H1 (cell line): ENCODE measurements at regions not wholly inside any gene's neighbourhood (a gene's known extent, or its start where the extent isn't known, plus 50 kb on each side); places are given as distances from the start of the nearest gene placed in this dataset.

Source experiments
- CEBPB ChIP-seq: IDR thresholded peaks from 2 replicates; pipeline ENCODE4 v1.6.1; 2012; ENCODE audit warnings: low read depth, low read length
- CHD7 ChIP-seq: fragments of 300-600 bp; sonication (generic); IDR thresholded peaks from 2 replicates; pipeline ENCODE4 v1.7.1; 2012; ENCODE audit warnings: low read length, moderate library complexity, mild to moderate bottlenecking, inconsistent platforms; ENCODE audit not compliant: insufficient replicate concordance
- CTBP2 ChIP-seq: IDR thresholded peaks from 2 replicates; pipeline ENCODE4 v1.7.0; 2011; ENCODE audit warnings: borderline replicate concordance, mild to moderate bottlenecking, moderate library complexity, mixed read lengths, low read length; ENCODE audit not compliant: insufficient read depth, insufficient read length
- RAD21 ChIP-seq, 2 experiments: IDR thresholded peaks in 1 of 2; conservative IDR thresholded peaks in 1 of 2; 2 replicates each; pipeline ENCODE4 v1.6.1; 2011; ENCODE audit warnings: low read depth in 2 of 2, low read length in 2 of 2, improper control_type of control experiment in 1 of 2, inconsistent platforms in 1 of 2, mild to moderate bottlenecking in 1 of 2, moderate library complexity in 1 of 2
- TBP ChIP-seq: IDR thresholded peaks from 2 replicates; pipeline ENCODE4 v1.6.1; 2011; ENCODE audit warnings: low read depth, low read length, improper control_type of control experiment

- TF ChIP-seq CHD7 (no peak), CTBP2 (no peak), RAD21 (IDR thresholded peaks at IDR 0.05 in 1 of 2, conservative IDR thresholded peaks at IDR 0.05 in 1 of 2; ENCODE audit: low read depth in 2 of 2, low read length in 2 of 2) (no peak), TBP (no peak), CEBPB (no peak)
These were observed 374.8 kb downstream of the SEMA3D start (continued) for GRCh38 chr7:84812021-84812420.
